ENCODE measurements at regions not wholly inside any gene's neighbourhood (a gene's known extent, or its start where the extent isn't known, plus 50 kb on each side); places are given as distances from the start of the nearest gene placed in this dataset.

DNA sequence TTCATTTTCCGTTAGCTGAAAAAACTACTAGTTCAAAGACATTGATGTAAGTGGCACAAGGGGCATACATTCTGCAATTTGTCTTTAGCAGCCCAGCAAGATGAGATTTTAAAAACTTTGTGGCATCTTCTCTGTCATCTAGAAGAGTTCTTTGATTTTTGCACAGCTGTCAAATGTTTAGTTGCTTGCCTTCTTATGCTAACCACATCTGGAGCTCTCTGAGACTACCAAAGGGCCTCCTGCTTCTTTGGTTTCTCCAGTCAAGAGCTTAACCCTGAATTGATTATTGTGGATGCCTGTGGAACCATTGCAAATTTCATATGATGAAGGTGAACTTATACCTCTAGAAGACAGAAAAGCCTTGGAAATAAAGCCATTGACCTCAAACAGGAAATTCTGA, 468.7 kb upstream of the RGMA start:
- TF ChIP-seq, protein P1, sequence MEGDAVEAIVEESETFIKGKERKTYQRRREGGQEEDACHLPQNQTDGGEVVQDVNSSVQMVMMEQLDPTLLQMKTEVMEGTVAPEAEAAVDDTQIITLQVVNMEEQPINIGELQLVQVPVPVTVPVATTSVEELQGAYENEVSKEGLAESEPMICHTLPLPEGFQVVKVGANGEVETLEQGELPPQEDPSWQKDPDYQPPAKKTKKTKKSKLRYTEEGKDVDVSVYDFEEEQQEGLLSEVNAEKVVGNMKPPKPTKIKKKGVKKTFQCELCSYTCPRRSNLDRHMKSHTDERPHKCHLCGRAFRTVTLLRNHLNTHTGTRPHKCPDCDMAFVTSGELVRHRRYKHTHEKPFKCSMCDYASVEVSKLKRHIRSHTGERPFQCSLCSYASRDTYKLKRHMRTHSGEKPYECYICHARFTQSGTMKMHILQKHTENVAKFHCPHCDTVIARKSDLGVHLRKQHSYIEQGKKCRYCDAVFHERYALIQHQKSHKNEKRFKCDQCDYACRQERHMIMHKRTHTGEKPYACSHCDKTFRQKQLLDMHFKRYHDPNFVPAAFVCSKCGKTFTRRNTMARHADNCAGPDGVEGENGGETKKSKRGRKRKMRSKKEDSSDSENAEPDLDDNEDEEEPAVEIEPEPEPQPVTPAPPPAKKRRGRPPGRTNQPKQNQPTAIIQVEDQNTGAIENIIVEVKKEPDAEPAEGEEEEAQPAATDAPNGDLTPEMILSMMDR (IDR thresholded peaks at IDR 0.05) = no peak
- TF ChIP-seq POLR2A (IDR thresholded peaks at IDR 0.05) = no peak
